Endodermal cell (in vitro differentiated cells): ENCODE measurements at regions not wholly inside any gene's neighbourhood (a gene's known extent, or its start where the extent isn't known, plus 50 kb on each side); places are given as distances from the start of the nearest gene placed in this dataset.

ENCODE experiments used
- DNase-seq: peaks from one replicate; pipeline ENCODE4 v3.0.0-alpha.2; 2017
- H3K27ac ChIP-seq: 2 replicates; pipeline ENCODE4 v1.5.1; 2013; ENCODE audit warnings: mild to moderate bottlenecking, low read depth, low read length, moderate library complexity
- H3K27me3 ChIP-seq: 2 replicates; pipeline ENCODE4 v1.6.1; 2013; ENCODE audit warnings: mild to moderate bottlenecking, low read length, moderate library complexity; ENCODE audit not compliant: insufficient read depth, control insufficient read depth, poor library complexity, severe bottlenecking
- H3K36me3 ChIP-seq: 2 replicates; pipeline ENCODE4 v1.7.0; 2013; ENCODE audit warnings: mild to moderate bottlenecking, low read length, moderate library complexity; ENCODE audit not compliant: control insufficient read depth, insufficient read depth
- H3K4me1 ChIP-seq: one replicate; pipeline ENCODE4 v1.7.0; 2013; ENCODE audit warnings: low read length; ENCODE audit not compliant: control insufficient read depth, insufficient read depth
- H3K4me3 ChIP-seq: 2 replicates; pipeline ENCODE4 v1.5.1; 2013; ENCODE audit warnings: mild to moderate bottlenecking, low read length, moderate library complexity
- H3K9ac ChIP-seq: 2 replicates; pipeline ENCODE4 v1.6.1; 2013; ENCODE audit warnings: mild to moderate bottlenecking, low read length, moderate library complexity; ENCODE audit not compliant: poor library complexity, severe bottlenecking; ENCODE audit errors: extremely low read depth
- H3K9me3 ChIP-seq: 2 replicates; pipeline ENCODE4 v1.6.1; 2013; ENCODE audit warnings: mild to moderate bottlenecking, low read length, moderate library complexity; ENCODE audit not compliant: control insufficient read depth
- H3K27ac Mint-ChIP-seq: 2 replicates; pipeline ENCODE4 v1.8.0; 2020; ENCODE audit warnings: mixed read lengths
- H3K27me3 Mint-ChIP-seq: 2 replicates; pipeline ENCODE4 v1.8.0; 2021; ENCODE audit warnings: mild to moderate bottlenecking, mixed read lengths; ENCODE audit not compliant: insufficient read depth
- H3K36me3 Mint-ChIP-seq: 2 replicates; pipeline ENCODE4 v1.8.0; 2020; ENCODE audit warnings: low read depth, mixed read lengths
- H3K4me1 Mint-ChIP-seq: 2 replicates; pipeline ENCODE4 v1.8.0; 2020; ENCODE audit warnings: mixed read lengths
- H3K4me3 Mint-ChIP-seq: 2 replicates; pipeline ENCODE4 v1.8.0; 2020; ENCODE audit warnings: mild to moderate bottlenecking, moderate library complexity, mixed read lengths
- H3K9me3 Mint-ChIP-seq: 2 replicates; pipeline ENCODE4 v1.8.0; 2020; ENCODE audit warnings: mild to moderate bottlenecking, mixed read lengths
- CTCF ChIP-seq: fragments of 200-600 bp; sonication (generic); conservative IDR thresholded peaks from 2 replicates; pipeline ENCODE4 v1.5.0; 2021; ENCODE audit warnings: antibody characterized with exemption, mild to moderate bottlenecking
- WGBS, 2 experiments: methylation state at CpG; one replicate each; pipeline versions ENCODE4 v1.1.5 to v1.1.7; 2013; ENCODE audit warnings: missing lambda C conversion rate in 2 of 2, mixed read lengths in 1 of 2; ENCODE audit not compliant: insufficient coverage in 1 of 2, insufficient read length in 1 of 2; 5-methylcytosine and 5-hydroxymethylcytosine counted together

- Histone ChIP-seq H3K27me3 (no peaks in the 10 kb centered on the region), H3K4me3 (peak overlapping the region; percentile 4), H3K27ac (no peak overlapping the region), H3K9me3 (no peaks in the 10 kb centered on the region), H3K36me3 (no peaks in the 10 kb centered on the region), H3K9ac (peak overlapping the region; percentile 6), H3K4me1 (peaks cover 9% of the 10 kb centered on the region)
- H3K27me3 Mint-ChIP-seq = peaks cover 7% of the 10 kb centered on the region
- TF ChIP-seq CTCF = no peak
- H3K9me3 Mint-ChIP-seq = no peaks in the 10 kb centered on the region
- H3K27ac Mint-ChIP-seq = peak overlapping the region; percentile 80
- peaks cover 21% of the 10 kb centered on the region for H3K4me1 Mint-ChIP-seq
- H3K36me3 Mint-ChIP-seq = no peaks in the 10 kb centered on the region
- H3K4me3 Mint-ChIP-seq = peak overlapping the region; percentile 8
- WGBS, 2 experiments = 16% methylated on average over 4 of the region's 4 CpGs; no CpG with 5 or more reads in 1 of the 2 experiments
- peak; percentile 82 for DNase-seq
Observed at GRCh38 chr2:14401873-14402272, 230.6 kb upstream of the LRATD1 start.

GRCh38 chr2:14408695-14409094 lies 223.8 kb upstream of the LRATD1 start:
- H3K27ac Mint-ChIP-seq = no peak overlapping the region
- H3K36me3 Mint-ChIP-seq = peaks cover 1% of the 10 kb centered on the region
- WGBS, 2 experiments = 94 to 100% methylated on average over 1 to 3 of the region's 3 CpGs
- H3K27ac ChIP-seq = no peak overlapping the region
- H3K27me3 Mint-ChIP-seq = no peaks in the 10 kb centered on the region
- H3K4me3 Mint-ChIP-seq = no peak overlapping the region
- no peak overlapping the region for H3K9ac ChIP-seq
- no peak for DNase-seq
- H3K4me1 Mint-ChIP-seq = no peaks in the 10 kb centered on the region
- peaks cover 21% of the 10 kb centered on the region for H3K9me3 Mint-ChIP-seq
- H3K36me3 ChIP-seq = no peaks in the 10 kb centered on the region
- H3K27me3 ChIP-seq = no peaks in the 10 kb centered on the region
- H3K4me3 ChIP-seq = no peak overlapping the region
- no peaks in the 10 kb centered on the region for H3K4me1 ChIP-seq
- peaks cover 6% of the 10 kb centered on the region for H3K9me3 ChIP-seq
- TF ChIP-seq CTCF = no peak

- Histone ChIP-seq H3K4me3 (no peak overlapping the region), H3K27ac (no peak overlapping the region), H3K9me3 (no peaks in the 10 kb centered on the region), H3K36me3 (no peaks in the 10 kb centered on the region), H3K27me3 (no peaks in the 10 kb centered on the region), H3K9ac (no peak overlapping the region), H3K4me1 (no peaks in the 10 kb centered on the region)
- WGBS, 2 experiments = 79 to 100% methylated on average over 1 to 4 of the region's 4 CpGs
- DNase-seq = no peak
- Mint-ChIP-seq H3K4me1 (peaks cover 3% of the 10 kb centered on the region), H3K4me3 (no peak overlapping the region), H3K27me3 (no peaks in the 10 kb centered on the region), H3K9me3 (peaks cover 9% of the 10 kb centered on the region), H3K27ac (no peak overlapping the region), H3K36me3 (no peaks in the 10 kb centered on the region)
- no peak for TF ChIP-seq CTCF
Observed at GRCh38 chr2:14417551-14417950, 215.0 kb upstream of the LRATD1 start.
